Retinal pigment epithelial cell (primary cell): ENCODE measurements at regions not wholly inside any gene's neighbourhood (a gene's known extent, or its start where the extent isn't known, plus 50 kb on each side); places are given as distances from the start of the nearest gene placed in this dataset.

Source experiments
- DNase-seq: peaks from one replicate; pipeline ENCODE4 v3.0.0-alpha.2; 2010; ENCODE audit warnings: low read depth
- H3K4me3 ChIP-seq: 2 replicates; pipeline ENCODE4 v1.5.1; 2011; ENCODE audit warnings: mild to moderate bottlenecking, low read length, control low read depth, moderate library complexity
- CTCF ChIP-seq: conservative IDR thresholded peaks from 2 replicates; pipeline ENCODE4 v1.5.1; 2011; ENCODE audit warnings: low read depth, low read length, control low read depth, inconsistent platforms

- no peak for TF ChIP-seq CTCF
- DNase-seq: no peak
Observed at GRCh38 chr6:144601221-144601620, 316.1 kb downstream of the UTRN start.

GRCh38 chr6:144602523-144603180, 317.5 kb downstream of the UTRN start:
- DNase-seq: no peak

More at GRCh38 chr6:144601221-144601620, 316.1 kb downstream of the UTRN start:
- no peak overlapping the region for H3K4me3 ChIP-seq

GRCh38 chr6:144606083-144606482, 320.9 kb downstream of the UTRN start:
- no peak for TF ChIP-seq CTCF
- no peak for DNase-seq
- no peak overlapping the region for H3K4me3 ChIP-seq

More at GRCh38 chr6:144602523-144603180, 317.5 kb downstream of the UTRN start:
- no peak overlapping the region for H3K4me3 ChIP-seq
- no peak for TF ChIP-seq CTCF

GRCh38 chr6:144607998-144608735, 323.0 kb downstream of the UTRN start:
- H3K4me3 ChIP-seq: no peak overlapping the region
- TF ChIP-seq CTCF: no peak
- no peak for DNase-seq

GRCh38 chr6:144612811-144613210, 327.7 kb downstream of the UTRN start:
- no peak for DNase-seq
- H3K4me3 ChIP-seq: no peak overlapping the region
- no peak for TF ChIP-seq CTCF

GRCh38 chr6:144613859-144614258, 328.7 kb downstream of the UTRN start:
- no peak for DNase-seq
- no peak for TF ChIP-seq CTCF
- no peak overlapping the region for H3K4me3 ChIP-seq

GRCh38 chr6:144615870-144616269, 330.7 kb downstream of the UTRN start:
- TF ChIP-seq CTCF: no peak
- H3K4me3 ChIP-seq: no peak overlapping the region
- DNase-seq: no peak
